Sigmoid colon (tissue), 6 donors: ENCODE measurements at regions not wholly inside any gene's neighbourhood (a gene's known extent, or its start where the extent isn't known, plus 50 kb on each side); places are given as distances from the start of the nearest gene placed in this dataset.
"Not testable (repeated sequence)": the region's sequence is repeated elsewhere in the genome, so short reads cannot be mapped to it uniquely, and the experiment has no call there.

Source experiments
- DNase-seq: peaks from one replicate; pipeline ENCODE4 v3.0.0-alpha.2; 2019
- H3K27ac ChIP-seq, 4 donors: fragments of 200-600 bp; sonication (generic); one replicate each; pipeline ENCODE4 v1.5.1; 2016 to 2019; ENCODE audit warnings: mild to moderate bottlenecking in 1 of 4
- H3K27me3 ChIP-seq, 3 donors: fragments of 200-600 bp; sonication (generic); one replicate each; pipeline ENCODE4 v1.5.1; 2019; ENCODE audit warnings: mild to moderate bottlenecking in 1 of 3
- H3K36me3 ChIP-seq, 4 donors: fragments of 200-600 bp; sonication (generic); one replicate each; pipeline ENCODE4 v1.5.1; 2016 to 2019
- H3K4me1 ChIP-seq, 4 donors: fragments of 200-600 bp; sonication (generic); one replicate each; pipeline ENCODE4 v1.5.1; 2017 to 2019
- H3K4me3 ChIP-seq, 4 donors: fragments of 200-600 bp; sonication (generic); one replicate each; pipeline ENCODE4 v1.5.1; 2017 to 2019; ENCODE audit warnings: mild to moderate bottlenecking in 2 of 4, moderate library complexity in 1 of 4
- H3K9me3 ChIP-seq, 4 donors: fragments of 200-600 bp in 3 of 4; sonication (generic) in 3 of 4; one replicate each; pipeline versions ENCODE4 v1.5.1 to v1.6.1; 2013 to 2019
- CTCF ChIP-seq, 4 experiments: fragments of 450-650 bp in 3 of 4; fragments of 200-600 bp in 1 of 4; IDR thresholded peaks; one replicate each; pipeline ENCODE4 v1.5.1; 2016 to 2019; ENCODE audit warnings: antibody characterized with exemption in 4 of 4, mild to moderate bottlenecking in 3 of 4, moderate library complexity in 2 of 4
- EP300 ChIP-seq, 4 donors: sonication (generic); formaldehyde crosslinking; IDR thresholded peaks; one replicate each; pipeline ENCODE4 v1.6.1; 2017; ENCODE audit warnings: antibody characterized with exemption in 4 of 4
- POLR2A ChIP-seq, 2 donors: fragments of 450-650 bp; IDR thresholded peaks; one replicate each; pipeline ENCODE4 v1.6.1; 2016; ENCODE audit warnings: antibody characterized with exemption in 2 of 2, mild to moderate bottlenecking in 2 of 2, moderate library complexity in 2 of 2
- POLR2AphosphoS5 ChIP-seq, 4 donors: sonication (generic); formaldehyde crosslinking; IDR thresholded peaks; one replicate each; pipeline ENCODE4 v1.6.1; 2017; ENCODE audit warnings: antibody characterized with exemption in 4 of 4
- WGBS, 2 donors: extraction: QIAGEN DNeasy Blood & Tissue Kit; methylation state at CpG; one replicate each; pipeline ENCODE4 v1.1.7; 2013; 5-methylcytosine and 5-hydroxymethylcytosine counted together
- intact Hi-C: fragments of 100-400 bp; cut with DNase I; formaldehyde crosslinking; loops from one replicate; pipeline ENCODE4 v1.15.1; 2023
- donor health status: healthy with polysubstance abuse.
- donor health status: healthy.

- H3K4me1 ChIP-seq = no peaks in the 10 kb centered on the region
- no peaks in the 10 kb centered on the region for H3K36me3 ChIP-seq
- DNase-seq = no peak
- H3K9me3 ChIP-seq = no peaks in the 10 kb centered on the region
- no peaks in the 10 kb centered on the region for H3K27me3 ChIP-seq
- no peak overlapping the region for H3K27ac ChIP-seq
- H3K4me3 ChIP-seq = no peak overlapping the region
- intact Hi-C loops = no loop called here
- TF ChIP-seq POLR2AphosphoS5 (IDR thresholded peaks at IDR 0.05) (no peak), CTCF (IDR thresholded peaks at IDR 0.05) (no peak), EP300 (IDR thresholded peaks at IDR 0.05) (no peak), POLR2A (IDR thresholded peaks at IDR 0.05) (no peak)
Measured at GRCh38 chr5:58299256-58299655, 160.6 kb downstream of the PLK2 start.

- Histone ChIP-seq H3K36me3 (no peaks in the 10 kb centered on the region), H3K27ac (no peak overlapping the region), H3K9me3 (no peaks in the 10 kb centered on the region), H3K4me1 (no peaks in the 10 kb centered on the region), H3K4me3 (no peak overlapping the region), H3K27me3 (no peaks in the 10 kb centered on the region)
- 45 to 46% methylated on average over 1 of the region's 1 CpG for WGBS, 2 donors
- DNase-seq = no peak
- TF ChIP-seq CTCF (IDR thresholded peaks at IDR 0.05) (no peak), EP300 (IDR thresholded peaks at IDR 0.05) (no peak), POLR2A (IDR thresholded peaks at IDR 0.05) (no peak), POLR2AphosphoS5 (IDR thresholded peaks at IDR 0.05) (no peak)
- intact Hi-C loops = no loop called here
Measured at GRCh38 chr5:58294598-58295305, 165.1 kb downstream of the PLK2 start.

- H3K9me3 ChIP-seq, H3K36me3 ChIP-seq, H3K4me1 ChIP-seq, H3K4me3 ChIP-seq, H3K27ac ChIP-seq, DNase-seq, H3K27me3 ChIP-seq, intact Hi-C loops: not testable (repeated sequence)
- 75 to 81% methylated on average over 10 of the region's 10 CpGs for WGBS, 2 donors
Measured at GRCh38 chr5:58288275-58288674, 171.6 kb downstream of the PLK2 start.

GRCh38 chr5:58286741-58287140 lies 173.1 kb downstream of the PLK2 start:
- WGBS, 2 donors = 82 to 98% methylated on average over 1 of the region's 1 CpG
- no peaks in the 10 kb centered on the region for H3K36me3 ChIP-seq
- DNase-seq = no peak
- H3K4me1 ChIP-seq = no peaks in the 10 kb centered on the region
- intact Hi-C loops = no loop called here
- TF ChIP-seq POLR2A (IDR thresholded peaks at IDR 0.05) (no peak), POLR2AphosphoS5 (IDR thresholded peaks at IDR 0.05) (no peak), EP300 (IDR thresholded peaks at IDR 0.05) (no peak), CTCF (IDR thresholded peaks at IDR 0.05) (no peak)
- no peak overlapping the region for H3K4me3 ChIP-seq
- no peak overlapping the region for H3K27ac ChIP-seq
- no peaks in the 10 kb centered on the region for H3K9me3 ChIP-seq
- no peaks in the 10 kb centered on the region for H3K27me3 ChIP-seq

GRCh38 chr5:58285900-58286299 lies 174.0 kb downstream of the PLK2 start:
- Histone ChIP-seq H3K27ac (no peak overlapping the region), H3K27me3 (no peaks in the 10 kb centered on the region), H3K4me3 (no peak overlapping the region), H3K9me3 (no peaks in the 10 kb centered on the region), H3K36me3 (no peaks in the 10 kb centered on the region), H3K4me1 (no peaks in the 10 kb centered on the region)
- no peak for TF ChIP-seq POLR2AphosphoS5 (IDR thresholded peaks at IDR 0.05)
- no peak for TF ChIP-seq EP300 (IDR thresholded peaks at IDR 0.05)
- TF ChIP-seq POLR2A (IDR thresholded peaks at IDR 0.05) = no peak
- no peak for TF ChIP-seq CTCF (IDR thresholded peaks at IDR 0.05)
- 88 to 92% methylated on average over 2 of the region's 2 CpGs for WGBS, 2 donors
- DNase-seq = no peak
- intact Hi-C loops = no loop called here
